CD4-positive, alpha-beta T cell (primary cell): ENCODE measurements at regions not wholly inside any gene's neighbourhood (a gene's known extent, or its start where the extent isn't known, plus 50 kb on each side); places are given as distances from the start of the nearest gene placed in this dataset.

ENCODE experiments used
- ATAC-seq: fragments of 200-7000 bp; cut with Tn5 transposase; one replicate; pipeline ENCODE4 v1.10.0; 2022; ENCODE audit warnings: mild to moderate bottlenecking; ENCODE audit not compliant: poor library complexity
- CTCF ChIA-PET: fragments of 350-600 bp; sonication (Branson Sonifier 250); formaldehyde crosslinking; loops from one replicate; lab custom pipeline; 2021; ENCODE audit warnings: antibody characterized with exemption, inconsistent platforms; lab: Charles Lee
- POLR2A ChIA-PET: fragments of 350-600 bp; sonication (Branson Sonifier 250); formaldehyde crosslinking; loops from one replicate; lab custom pipeline; 2021; ENCODE audit warnings: antibody characterized with exemption, inconsistent platforms; lab: Charles Lee
- DNase-seq, 14 experiments: peaks; one replicate each; pipeline ENCODE4 v3.0.0-alpha.2; 2013 to 2020; ENCODE audit warnings: mixed read lengths in 2 of 14
- H3K27ac ChIP-seq, 2 donors: one replicate each; pipeline versions ENCODE4 v1.5.1 to v1.7.0; 2013; ENCODE audit warnings: low read length in 2 of 2, low read depth in 1 of 2, mild to moderate bottlenecking in 1 of 2
- H3K27me3 ChIP-seq, 2 experiments: 1 replicate in 1 of 2; 2 replicates in 1 of 2; pipeline versions ENCODE4 v1.6.1 to v1.7.0; 2013; ENCODE audit warnings: low read length in 2 of 2, control low read depth in 1 of 2, mild to moderate bottlenecking in 1 of 2, moderate library complexity in 1 of 2; ENCODE audit not compliant: insufficient read depth in 2 of 2, control insufficient read depth in 1 of 2
- H3K36me3 ChIP-seq: one replicate; pipeline ENCODE4 v1.6.1; 2013; ENCODE audit warnings: low read length, control low read depth; ENCODE audit not compliant: insufficient read depth
- H3K4me1 ChIP-seq: one replicate; pipeline ENCODE4 v1.6.1; 2013; ENCODE audit warnings: low read length, control low read depth; ENCODE audit not compliant: insufficient read depth
- H3K4me3 ChIP-seq: one replicate; pipeline ENCODE4 v1.5.1; 2013; ENCODE audit warnings: mild to moderate bottlenecking, low read length, moderate library complexity
- H3K9me3 ChIP-seq, 2 experiments: 1 replicate in 1 of 2; 2 replicates in 1 of 2; pipeline versions ENCODE4 v1.6.1 to v1.7.0; 2013; ENCODE audit warnings: low read length in 2 of 2, mild to moderate bottlenecking in 2 of 2, control low read depth in 1 of 2, moderate library complexity in 1 of 2; ENCODE audit not compliant: control insufficient read depth in 1 of 2, insufficient read depth in 1 of 2
- H3K27ac Mint-ChIP-seq: one replicate; pipeline ENCODE4 v1.8.0; 2020; ENCODE audit warnings: mixed read lengths
- H3K27me3 Mint-ChIP-seq: one replicate; pipeline ENCODE4 v1.8.0; 2021; ENCODE audit warnings: mixed read lengths
- H3K36me3 Mint-ChIP-seq: one replicate; pipeline ENCODE4 v1.8.0; 2021; ENCODE audit warnings: low read depth, mixed read lengths
- H3K4me1 Mint-ChIP-seq: one replicate; pipeline ENCODE4 v1.8.0; 2021; ENCODE audit warnings: low read depth, mixed read lengths
- H3K4me3 Mint-ChIP-seq: one replicate; pipeline ENCODE4 v1.8.0; 2020; ENCODE audit warnings: mild to moderate bottlenecking, mixed read lengths
- H3K9me3 Mint-ChIP-seq: one replicate; pipeline ENCODE4 v1.8.0; 2020; ENCODE audit warnings: mixed read lengths
- CTCF ChIP-seq: fragments of 200-600 bp; IDR thresholded peaks from one replicate; pipeline ENCODE4 v1.8.0; 2022; ENCODE audit warnings: antibody characterized with exemption, mild to moderate bottlenecking
- intact Hi-C, 2 experiments: fragments of 100-400 bp; cut with DNase I in 1 of 2; cut with micrococcal nuclease in 1 of 2; formaldehyde crosslinking; loops; one replicate each; pipeline versions ENCODE4 v1.15.1 to v1.9.0; 2023 to 2025; cut with DNase I, micrococcal nuclease

- H3K27ac Mint-ChIP-seq, result no peak overlapping the region
- Histone ChIP-seq H3K36me3 (no peaks in the 10 kb centered on the region), H3K9me3 (no peaks in the 10 kb centered on the region), H3K27me3 (peaks cover 0 to 5% of the 10 kb centered on the region in 2 experiments), H3K4me1 (no peaks in the 10 kb centered on the region), H3K4me3 (no peak overlapping the region), H3K27ac (no peak overlapping the region)
- no peak overlapping the region for H3K4me3 Mint-ChIP-seq
- DNase-seq, result no peak
- no peak for ATAC-seq
- ChIA-PET CTCF (no interaction called here), POLR2A (no interaction called here)
- intact Hi-C loops, result no loop called here
- no peaks in the 10 kb centered on the region for H3K9me3 Mint-ChIP-seq
- peaks cover 5% of the 10 kb centered on the region for H3K4me1 Mint-ChIP-seq
- no peaks in the 10 kb centered on the region for H3K36me3 Mint-ChIP-seq
- H3K27me3 Mint-ChIP-seq, result peaks cover 14% of the 10 kb centered on the region
- no peak for TF ChIP-seq CTCF
Measured at GRCh38 chr2:126531029-126531428, 124.9 kb upstream of the GYPC start.

- Histone ChIP-seq H3K36me3 (no peaks in the 10 kb centered on the region), H3K4me3 (no peak overlapping the region), H3K27me3 (peaks cover 0 to 10% of the 10 kb centered on the region in 2 experiments), H3K27ac (no peak overlapping the region), H3K4me1 (no peaks in the 10 kb centered on the region), H3K9me3 (no peaks in the 10 kb centered on the region)
- Mint-ChIP-seq H3K27me3 (peaks cover 34% of the 10 kb centered on the region), H3K27ac (no peak overlapping the region), H3K36me3 (no peaks in the 10 kb centered on the region), H3K4me1 (peaks cover 5% of the 10 kb centered on the region), H3K9me3 (no peaks in the 10 kb centered on the region), H3K4me3 (no peak overlapping the region)
- no peak for TF ChIP-seq CTCF
- intact Hi-C loops, result no loop called here
- CTCF ChIA-PET, result no interaction called here
- ATAC-seq (no peak), DNase-seq (no peak)
- POLR2A ChIA-PET, result no interaction called here
Measured at GRCh38 chr2:126534478-126534877, 121.5 kb upstream of the GYPC start.

GRCh38 chr2:126535408-126535807, 120.5 kb upstream of the GYPC start:
- no peak overlapping the region for H3K27ac Mint-ChIP-seq
- H3K9me3 ChIP-seq, result no peaks in the 10 kb centered on the region
- intact Hi-C loops, result no loop called here

More at GRCh38 chr2:126535408-126535807, 120.5 kb upstream of the GYPC start:
- H3K36me3 ChIP-seq, result no peaks in the 10 kb centered on the region
- H3K4me1 Mint-ChIP-seq, result peaks cover 5% of the 10 kb centered on the region
- no peaks in the 10 kb centered on the region for H3K4me1 ChIP-seq
- TF ChIP-seq CTCF, result no peak
- no peak for DNase-seq
- POLR2A ChIA-PET, result no interaction called here
- no peak overlapping the region for H3K27ac ChIP-seq
- H3K4me3 ChIP-seq, result no peak overlapping the region
- no peaks in the 10 kb centered on the region for H3K36me3 Mint-ChIP-seq
- H3K27me3 Mint-ChIP-seq, result peaks cover 34% of the 10 kb centered on the region
- ATAC-seq, result no peak
- H3K4me3 Mint-ChIP-seq, result no peak overlapping the region
- peaks cover 2% of the 10 kb centered on the region for H3K9me3 Mint-ChIP-seq
- H3K27me3 ChIP-seq, result peaks cover 0 to 10% of the 10 kb centered on the region in 2 experiments
- CTCF ChIA-PET, result no interaction called here
